HepG2 (cell line): ENCODE measurements at regions not wholly inside any gene's neighbourhood (a gene's known extent, or its start where the extent isn't known, plus 50 kb on each side); places are given as distances from the start of the nearest gene placed in this dataset.

Source experiments
- ATAC-seq: fragments of 200-7000 bp; cut with Tn5 transposase; 3 replicates; pipeline ENCODE4 v1.9.1; 2020; ENCODE audit warnings: mild to moderate bottlenecking, moderate library complexity
- BruUV-seq: library from RNA; stranded (reverse); fragments of 400-500 nt; replicated peaks from 2 replicates; lab custom pipeline; 2021; lab: Mats Ljungman, UMichigan
- CTCF ChIA-PET: fragments of 300-600 bp; formaldehyde crosslinking; extraction: SDS; loops from one replicate; lab custom pipeline; 2021; ENCODE audit warnings: low total read pairs, inconsistent platforms, low intra/inter-chr PET ratio; lab: Yijun Ruan, JAX
- POLR2A ChIA-PET: fragments of 350-600 bp; sonication (Branson Sonifier 250); formaldehyde crosslinking; loops from one replicate; lab custom pipeline; 2020; ENCODE audit warnings: antibody characterized with exemption, inconsistent platforms; lab: Yijun Ruan, JAX
- DNase-seq: peaks from one replicate; pipeline ENCODE4 v3.0.0-alpha.2; 2015; ENCODE audit warnings: low spot score
- FAIRE-seq: peaks from 3 replicates; lab custom pipeline; 2011; peaks lifted over from hg19 to GRCh38; lab: Jason Lieb, UNC
- H2AFZ ChIP-seq: one replicate; pipeline ENCODE4 v1.6.1; 2011; ENCODE audit warnings: low read length, inconsistent platforms
- H3K27ac ChIP-seq: fragments of 300-600 bp; 3 replicates; pipeline ENCODE4 v1.8.0; 2011; ENCODE audit warnings: mixed run types, mild to moderate bottlenecking, mixed read lengths, low read length, inconsistent platforms; ENCODE audit not compliant: insufficient read depth; ENCODE audit errors: extremely low read length
- H3K27me3 ChIP-seq, 2 experiments: fragments of 200-600 bp in 1 of 2; 2 replicates in 1 of 2; 3 replicates in 1 of 2; pipeline versions ENCODE4 v1.6.0 to v1.8.0; 2011; ENCODE audit warnings: low read length in 2 of 2, mild to moderate bottlenecking in 2 of 2, moderate library complexity in 2 of 2, inconsistent platforms in 1 of 2; ENCODE audit not compliant: insufficient read depth in 2 of 2, control insufficient read depth in 1 of 2
- H3K36me3 ChIP-seq, 2 experiments: fragments of 200-600 bp in 1 of 2; replicated peaks in 1 of 2; 2 replicates in 1 of 2; 3 replicates in 1 of 2; pipeline versions ENCODE4 v1.5.1 to v1.8.0; 2011; ENCODE audit warnings: low read length in 2 of 2, inconsistent platforms in 1 of 2; ENCODE audit not compliant: insufficient read depth in 2 of 2, control insufficient read depth in 1 of 2
- H3K4me1 ChIP-seq: 2 replicates; pipeline ENCODE4 v1.5.1; 2012; ENCODE audit warnings: low read length, inconsistent platforms; ENCODE audit not compliant: insufficient read depth
- H3K4me2 ChIP-seq: 2 replicates; pipeline ENCODE4 v1.6.0; 2011; ENCODE audit warnings: low read depth, low read length, inconsistent platforms
- H3K4me3 ChIP-seq, 3 experiments: fragments of 200-600 bp in 1 of 3; sonication (generic), shearing (Covaris generic) in 1 of 3; replicated peaks in 1 of 3; 2 replicates each; pipeline ENCODE4 v1.5.1; 2011 to 2016; ENCODE audit warnings: low read length in 3 of 3, inconsistent platforms in 2 of 3, low read depth in 2 of 3, mild to moderate bottlenecking in 2 of 3, control low read depth in 1 of 3, mixed read lengths in 1 of 3; ENCODE audit not compliant: insufficient read depth in 1 of 3
- H3K79me2 ChIP-seq: one replicate; pipeline ENCODE4 v1.6.1; 2011; ENCODE audit warnings: low read length, inconsistent platforms; ENCODE audit not compliant: insufficient read depth
- H3K9ac ChIP-seq: 2 replicates; pipeline ENCODE4 v1.6.0; 2011; ENCODE audit warnings: mild to moderate bottlenecking, low read depth, low read length, inconsistent platforms; ENCODE audit not compliant: insufficient read depth
- H3K9me3 ChIP-seq: 2 replicates; pipeline ENCODE4 v1.5.1; 2012; ENCODE audit warnings: mild to moderate bottlenecking, low read length
- H4K20me1 ChIP-seq: 2 replicates; pipeline ENCODE4 v1.6.0; 2011; ENCODE audit warnings: inconsistent platforms, mild to moderate bottlenecking, low read length, moderate library complexity; ENCODE audit not compliant: insufficient read depth
- CEBPG ChIP-seq: IDR thresholded peaks from 2 replicates; pipeline ENCODE4 v1.6.1; 2016
- MTA1 ChIP-seq: sonication (generic); formaldehyde crosslinking; IDR thresholded peaks from 2 replicates; pipeline ENCODE4 v1.4.0; 2020; ENCODE audit warnings: missing genetic modification reagents, mild to moderate bottlenecking, borderline replicate concordance
- NBN ChIP-seq: fragments of 450-650 bp; conservative IDR thresholded peaks from 2 replicates; pipeline ENCODE4 v1.6.1; 2017
- RXRB ChIP-seq: IDR thresholded peaks from 2 replicates; pipeline ENCODE4 v1.6.1; 2016; ENCODE audit warnings: borderline replicate concordance, missing genetic modification reagents, missing compliant biosample characterization
- SKI ChIP-seq: fragments of 450-650 bp; IDR thresholded peaks from one replicate; pipeline ENCODE4 v1.6.1; 2018; ENCODE audit warnings: mild to moderate bottlenecking; ENCODE audit not compliant: partially characterized antibody
- ZMYM4 ChIP-seq: sonication (generic); formaldehyde crosslinking; IDR thresholded peaks from 2 replicates; pipeline ENCODE4 v1.8.1; 2023; ENCODE audit warnings: mild to moderate bottlenecking, missing genetic modification reagents
- ZNF264 ChIP-seq: sonication (generic); formaldehyde crosslinking; IDR thresholded peaks from 2 replicates; pipeline ENCODE4 v1.4.0; 2020; ENCODE audit warnings: missing genetic modification reagents
- ZNF564 ChIP-seq: sonication (generic); formaldehyde crosslinking; IDR thresholded peaks from 2 replicates; pipeline ENCODE4 v1.8.1; 2023; ENCODE audit warnings: mild to moderate bottlenecking, missing genetic modification reagents
- ZNF574 ChIP-seq: sonication (generic); formaldehyde crosslinking; IDR thresholded peaks from 2 replicates; pipeline ENCODE4 v1.4.0; 2020; ENCODE audit warnings: missing genetic modification reagents
- ZNF652 ChIP-seq: IDR thresholded peaks from 2 replicates; pipeline ENCODE4 v1.6.1; 2016; ENCODE audit warnings: low read depth, borderline replicate concordance
- ZNF747 ChIP-seq: sonication (generic); formaldehyde crosslinking; IDR thresholded peaks from 2 replicates; pipeline ENCODE4 v1.8.1; 2023; ENCODE audit warnings: missing genetic modification reagents, mild to moderate bottlenecking, borderline replicate concordance
- WGBS: methylation state at CpG from one replicate; pipeline ENCODE4 v1.1.6; 2017; ENCODE audit warnings: low lambda C conversion rate; 5-methylcytosine and 5-hydroxymethylcytosine counted together
- in situ Hi-C: cut with HindIII; loops from 2 replicates; pipeline ENCODE4 v1.10.0; 2017; ENCODE audit warnings: low pct_unique_long_range_greater_than_20kb; ENCODE audit not compliant: extremely low pct_ligation_motif_present
- intact Hi-C: fragments of 100-400 bp; cut with micrococcal nuclease; formaldehyde crosslinking; loops from one replicate; pipeline ENCODE4 v1.10.0; 2022; ENCODE audit not compliant: unreplicated experiment
- TF ChIP-seq, protein P1 (sequence below): sonication (generic); formaldehyde crosslinking; IDR thresholded peaks from 2 replicates; pipeline ENCODE4 v1.4.0; 2020; ENCODE audit warnings: missing genetic modification reagents, borderline replicate concordance
- TF ChIP-seq, protein P2 (sequence below): sonication (generic); formaldehyde crosslinking; IDR thresholded peaks from 2 replicates; pipeline ENCODE4 v1.4.0; 2020; ENCODE audit warnings: missing genetic modification reagents

DNA sequence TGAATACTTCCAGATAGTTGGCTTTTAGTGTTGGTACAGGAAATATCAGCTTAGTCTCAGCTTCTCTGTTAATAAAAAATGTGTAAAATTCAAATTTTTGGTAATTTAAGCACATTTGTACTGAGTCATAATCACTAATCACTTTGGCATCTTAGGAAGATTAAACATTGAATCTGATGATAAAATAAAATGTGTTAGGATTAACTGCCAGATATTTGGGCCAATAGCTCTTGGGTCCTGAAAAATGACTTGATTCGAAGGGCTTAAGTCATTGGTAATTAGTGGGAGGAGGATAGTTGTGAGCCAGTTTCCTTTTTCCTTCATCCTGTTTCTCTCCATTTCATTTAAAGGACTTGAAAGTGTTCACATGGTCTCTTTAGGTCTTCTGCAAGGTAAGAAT is 426.1 kb downstream of the RFPL4B start:
- in situ Hi-C loops (no loop called here), intact Hi-C loops (no loop called here)
- ChIA-PET CTCF (no interaction called here), POLR2A (no interaction called here)
- H3K9me3 ChIP-seq, result no peaks in the 10 kb centered on the region
- no peak for DNase-seq
- no peak overlapping the region for H3K9ac ChIP-seq
- no peak overlapping the region for H3K27ac ChIP-seq
- WGBS, result 0% methylated on average over 1 of the region's 1 CpG
- no peaks in the 10 kb centered on the region for H3K79me2 ChIP-seq
- no peak overlapping the region for H3K4me2 ChIP-seq
- H3K27me3 ChIP-seq, result no peaks in the 10 kb centered on the region
- ATAC-seq, result no peak
- FAIRE-seq, result no peak
- H2AFZ ChIP-seq, result no peak overlapping the region
- BruUV-seq, result no TSS peak
- no peak overlapping the region for H3K4me3 ChIP-seq
- H3K4me1 ChIP-seq, result no peaks in the 10 kb centered on the region
- H3K36me3 ChIP-seq, result no peaks in the 10 kb centered on the region
- H4K20me1 ChIP-seq, result no peaks in the 10 kb centered on the region
- no peak for TF ChIP-seq NBN
- TF ChIP-seq ZNF652 (CRISPR knock-in tag), result no peak

- no peaks in the 10 kb centered on the region for H3K79me2 ChIP-seq
- DNase-seq (no peak), ATAC-seq (no peak), FAIRE-seq (no peak)
- in situ Hi-C loops, result no loop called here
- H2AFZ ChIP-seq, result no peak overlapping the region
- H3K4me2 ChIP-seq, result no peak overlapping the region
- ChIA-PET CTCF (no interaction called here), POLR2A (no interaction called here)
- no peaks in the 10 kb centered on the region for H4K20me1 ChIP-seq
- BruUV-seq, result no TSS peak
- 22% methylated on average over 4 of the region's 4 CpGs for WGBS
- intact Hi-C loops, result no loop called here
- no peaks in the 10 kb centered on the region for H3K36me3 ChIP-seq
- H3K4me1 ChIP-seq, result no peaks in the 10 kb centered on the region
- H3K9ac ChIP-seq, result no peak overlapping the region
- H3K4me3 ChIP-seq, result no peak overlapping the region
- no peaks in the 10 kb centered on the region for H3K27me3 ChIP-seq
- no peaks in the 10 kb centered on the region for H3K9me3 ChIP-seq
- no peak overlapping the region for H3K27ac ChIP-seq
- no peak for TF ChIP-seq CEBPG (CRISPR knock-in tag)
- TF ChIP-seq ZNF747 (CRISPR knock-in tag), result no peak
- no peak for TF ChIP-seq RXRB
- TF ChIP-seq, protein P1, sequence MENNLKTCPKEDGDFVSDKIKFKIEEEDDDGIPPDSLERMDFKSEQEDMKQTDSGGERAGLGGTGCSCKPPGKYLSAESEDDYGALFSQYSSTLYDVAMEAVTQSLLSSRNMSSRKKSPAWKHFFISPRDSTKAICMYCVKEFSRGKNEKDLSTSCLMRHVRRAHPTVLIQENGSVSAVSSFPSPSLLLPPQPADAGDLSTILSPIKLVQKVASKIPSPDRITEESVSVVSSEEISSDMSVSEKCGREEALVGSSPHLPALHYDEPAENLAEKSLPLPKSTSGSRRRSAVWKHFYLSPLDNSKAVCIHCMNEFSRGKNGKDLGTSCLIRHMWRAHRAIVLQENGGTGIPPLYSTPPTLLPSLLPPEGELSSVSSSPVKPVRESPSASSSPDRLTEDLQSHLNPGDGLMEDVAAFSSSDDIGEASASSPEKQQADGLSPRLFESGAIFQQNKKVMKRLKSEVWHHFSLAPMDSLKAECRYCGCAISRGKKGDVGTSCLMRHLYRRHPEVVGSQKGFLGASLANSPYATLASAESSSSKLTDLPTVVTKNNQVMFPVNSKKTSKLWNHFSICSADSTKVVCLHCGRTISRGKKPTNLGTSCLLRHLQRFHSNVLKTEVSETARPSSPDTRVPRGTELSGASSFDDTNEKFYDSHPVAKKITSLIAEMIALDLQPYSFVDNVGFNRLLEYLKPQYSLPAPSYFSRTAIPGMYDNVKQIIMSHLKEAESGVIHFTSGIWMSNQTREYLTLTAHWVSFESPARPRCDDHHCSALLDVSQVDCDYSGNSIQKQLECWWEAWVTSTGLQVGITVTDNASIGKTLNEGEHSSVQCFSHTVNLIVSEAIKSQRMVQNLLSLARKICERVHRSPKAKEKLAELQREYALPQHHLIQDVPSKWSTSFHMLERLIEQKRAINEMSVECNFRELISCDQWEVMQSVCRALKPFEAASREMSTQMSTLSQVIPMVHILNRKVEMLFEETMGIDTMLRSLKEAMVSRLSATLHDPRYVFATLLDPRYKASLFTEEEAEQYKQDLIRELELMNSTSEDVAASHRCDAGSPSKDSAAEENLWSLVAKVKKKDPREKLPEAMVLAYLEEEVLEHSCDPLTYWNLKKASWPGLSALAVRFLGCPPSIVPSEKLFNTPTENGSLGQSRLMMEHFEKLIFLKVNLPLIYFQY (CRISPR knock-in tag), result no peak
- TF ChIP-seq MTA1 (CRISPR knock-in tag), result no peak
- no peak for TF ChIP-seq ZNF574 (CRISPR knock-in tag)
- no peak for TF ChIP-seq ZNF564
- TF ChIP-seq, protein P2, sequence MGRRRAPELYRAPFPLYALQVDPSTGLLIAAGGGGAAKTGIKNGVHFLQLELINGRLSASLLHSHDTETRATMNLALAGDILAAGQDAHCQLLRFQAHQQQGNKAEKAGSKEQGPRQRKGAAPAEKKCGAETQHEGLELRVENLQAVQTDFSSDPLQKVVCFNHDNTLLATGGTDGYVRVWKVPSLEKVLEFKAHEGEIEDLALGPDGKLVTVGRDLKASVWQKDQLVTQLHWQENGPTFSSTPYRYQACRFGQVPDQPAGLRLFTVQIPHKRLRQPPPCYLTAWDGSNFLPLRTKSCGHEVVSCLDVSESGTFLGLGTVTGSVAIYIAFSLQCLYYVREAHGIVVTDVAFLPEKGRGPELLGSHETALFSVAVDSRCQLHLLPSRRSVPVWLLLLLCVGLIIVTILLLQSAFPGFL, result no peak
- no peak for TF ChIP-seq ZNF264 (CRISPR knock-in tag)
- no peak for TF ChIP-seq ZMYM4 (CRISPR knock-in tag)
- TF ChIP-seq SKI, result no peak
Observed at GRCh38 chr6:112774319-112774718, 427.2 kb downstream of the RFPL4B start.
